Activated T-cell treated with anti-CD3 and anti-CD28 coated beads, Interleukin-2, amount 50 U/mL, for 24 hours (primary cell): ENCODE measurements at regions not wholly inside any gene's neighbourhood (a gene's known extent, or its start where the extent isn't known, plus 50 kb on each side); places are given as distances from the start of the nearest gene placed in this dataset.

Experiments
- DNase-seq: peaks from one replicate; pipeline ENCODE4 v3.0.0-alpha.2; 2020
- H3K27ac Mint-ChIP-seq: 2 replicates; pipeline ENCODE4 v1.8.0; 2020; ENCODE audit warnings: mild to moderate bottlenecking, mixed read lengths
- H3K27me3 Mint-ChIP-seq: 2 replicates; pipeline ENCODE4 v1.8.0; 2020; ENCODE audit warnings: mixed read lengths
- H3K36me3 Mint-ChIP-seq: 2 replicates; pipeline ENCODE4 v1.8.0; 2020; ENCODE audit warnings: low read depth, mixed read lengths
- H3K4me1 Mint-ChIP-seq: 2 replicates; pipeline ENCODE4 v1.8.0; 2020; ENCODE audit warnings: low read depth, mixed read lengths
- H3K4me3 Mint-ChIP-seq: 2 replicates; pipeline ENCODE4 v1.8.0; 2020; ENCODE audit warnings: mild to moderate bottlenecking, moderate library complexity, mixed read lengths
- H3K9me3 Mint-ChIP-seq: 2 replicates; pipeline ENCODE4 v1.8.0; 2020; ENCODE audit warnings: mixed read lengths

DNA sequence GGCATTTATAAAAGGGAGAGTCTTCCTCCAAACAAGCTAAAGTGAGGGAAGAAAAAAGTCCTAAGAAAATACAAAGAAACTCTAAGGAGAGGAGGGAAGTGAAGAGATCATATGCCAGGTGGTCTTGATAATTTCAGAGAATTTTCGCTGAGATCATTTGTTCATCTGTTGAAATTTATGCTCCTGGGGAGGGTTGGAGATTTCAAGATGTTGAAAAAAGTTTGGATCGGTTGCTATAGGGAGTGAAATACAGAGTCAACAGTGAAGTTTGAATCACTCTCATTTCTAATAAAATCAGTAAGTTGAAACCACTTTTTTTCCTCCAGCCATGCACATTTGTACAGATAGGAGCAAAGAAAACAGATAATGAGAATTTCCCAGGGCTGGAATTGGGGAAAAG lies 299.1 kb upstream of the ADAMTS5 start:
- no peaks in the 10 kb centered on the region for H3K36me3 Mint-ChIP-seq
- H3K27me3 Mint-ChIP-seq: no peaks in the 10 kb centered on the region
- peaks cover 5% of the 10 kb centered on the region for H3K9me3 Mint-ChIP-seq
- H3K4me3 Mint-ChIP-seq: no peak overlapping the region
- H3K4me1 Mint-ChIP-seq: no peaks in the 10 kb centered on the region
- no peak for DNase-seq
- H3K27ac Mint-ChIP-seq: no peak overlapping the region

DNA sequence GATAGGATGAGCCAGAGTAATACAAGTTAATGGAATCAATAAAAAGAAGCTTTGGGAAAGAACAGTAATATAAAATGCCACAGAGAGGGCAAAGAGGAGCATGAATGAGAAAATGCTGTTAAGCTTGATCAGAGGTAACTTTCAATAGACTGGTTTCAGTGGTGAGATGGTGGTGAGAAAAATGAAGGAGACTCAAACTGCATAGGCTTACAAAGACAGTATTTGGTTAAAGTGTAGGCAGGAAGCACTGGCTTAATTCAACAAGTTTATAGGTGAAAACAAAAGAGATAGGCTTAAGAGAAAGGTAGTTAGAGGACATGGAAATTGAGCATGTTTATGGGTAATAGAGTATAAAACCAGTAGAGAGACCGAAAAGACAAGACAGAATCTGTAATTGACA lies 298.6 kb upstream of the ADAMTS5 start:
- no peak overlapping the region for H3K27ac Mint-ChIP-seq
- peaks cover 5% of the 10 kb centered on the region for H3K9me3 Mint-ChIP-seq
- no peaks in the 10 kb centered on the region for H3K36me3 Mint-ChIP-seq
- no peaks in the 10 kb centered on the region for H3K27me3 Mint-ChIP-seq
- H3K4me3 Mint-ChIP-seq: no peak overlapping the region
- no peak for DNase-seq
- no peaks in the 10 kb centered on the region for H3K4me1 Mint-ChIP-seq

DNA sequence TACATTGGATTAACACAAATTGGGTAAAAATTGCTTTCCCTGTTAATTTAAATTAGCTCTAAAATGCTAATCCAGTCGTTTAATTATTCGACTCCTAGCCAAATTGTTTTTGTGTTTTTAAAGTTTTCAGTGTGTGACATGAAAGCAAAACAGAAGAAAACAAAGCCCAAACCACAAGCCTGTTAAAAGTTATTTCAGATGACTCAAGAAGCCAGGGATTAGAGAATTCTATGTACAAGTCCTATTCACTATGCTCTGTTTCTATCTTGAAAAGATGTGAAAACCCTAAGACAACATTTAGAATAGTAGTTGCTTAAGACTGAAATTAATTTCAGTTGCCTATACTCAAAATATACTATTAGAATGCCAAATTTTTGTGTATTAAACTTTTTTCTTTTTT lies 294.8 kb upstream of the ADAMTS5 start:
- H3K9me3 Mint-ChIP-seq: peaks cover 5% of the 10 kb centered on the region

DNA sequence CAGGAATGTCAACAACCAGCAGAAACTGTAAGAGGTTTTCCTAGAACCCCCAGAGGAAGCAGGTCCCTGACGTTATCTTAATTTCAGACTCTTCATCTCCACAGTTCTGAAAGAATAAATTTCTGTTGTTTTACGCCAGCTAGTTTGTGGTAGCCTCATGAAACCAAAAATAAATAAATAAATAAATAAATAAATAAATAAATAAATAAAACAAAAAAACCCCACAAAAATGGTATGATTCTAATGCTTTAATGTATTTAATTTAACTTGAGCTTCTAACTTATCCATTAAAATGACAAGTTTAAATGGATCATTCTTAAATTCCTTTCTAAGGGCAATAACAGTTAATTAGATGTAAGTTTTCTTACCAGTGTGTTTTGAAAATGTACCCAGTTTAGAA lies 293.8 kb upstream of the ADAMTS5 start:
- Mint-ChIP-seq H3K4me1 (no peaks in the 10 kb centered on the region), H3K9me3 (peaks cover 5% of the 10 kb centered on the region), H3K27me3 (no peaks in the 10 kb centered on the region), H3K27ac (no peak overlapping the region), H3K4me3 (no peak overlapping the region), H3K36me3 (no peaks in the 10 kb centered on the region)
- DNase-seq: no peak

More for the DNA sequence above, 294.8 kb upstream of the ADAMTS5 start:
- Mint-ChIP-seq H3K4me1 (no peaks in the 10 kb centered on the region), H3K27ac (no peak overlapping the region), H3K27me3 (no peaks in the 10 kb centered on the region), H3K36me3 (no peaks in the 10 kb centered on the region), H3K4me3 (no peak overlapping the region)
- DNase-seq: no peak

DNA sequence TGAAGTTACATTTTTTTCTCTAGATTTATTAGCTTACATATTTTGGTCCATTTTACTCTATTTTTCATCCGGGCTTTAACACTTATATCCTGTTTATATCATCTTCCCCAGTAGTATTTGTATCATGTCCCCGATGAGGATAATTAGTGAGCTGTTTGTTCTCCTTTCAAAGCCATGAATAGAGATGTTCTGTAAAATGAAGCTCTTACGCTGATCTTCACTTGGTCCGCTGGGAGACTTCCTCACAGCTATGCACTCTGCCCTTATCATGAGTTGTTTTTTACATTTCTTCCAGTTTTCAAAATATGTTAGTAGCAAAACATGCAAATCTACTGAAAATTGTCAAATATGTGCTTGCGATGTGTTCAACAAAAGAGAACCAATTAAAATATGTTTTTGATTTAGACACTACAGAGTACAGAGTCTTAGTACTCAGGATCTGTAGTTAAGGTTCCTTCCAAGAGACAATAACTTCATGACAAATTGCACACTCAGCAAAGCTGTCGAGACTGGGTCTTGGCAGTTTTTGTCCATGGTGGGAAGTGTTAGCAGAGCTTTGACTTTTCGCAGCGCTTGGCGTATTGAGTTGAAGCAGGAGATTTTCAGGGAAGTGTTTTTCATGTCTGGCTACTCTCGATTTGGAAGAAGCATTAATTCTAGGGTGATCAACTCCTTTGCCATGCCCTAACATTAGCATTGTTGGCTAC lies 292.0 kb upstream of the ADAMTS5 start:
- peaks cover 5% of the 10 kb centered on the region for H3K9me3 Mint-ChIP-seq
- no peaks in the 10 kb centered on the region for H3K36me3 Mint-ChIP-seq
- DNase-seq: no peak
- no peak overlapping the region for H3K27ac Mint-ChIP-seq
- no peaks in the 10 kb centered on the region for H3K4me1 Mint-ChIP-seq
- no peak overlapping the region for H3K4me3 Mint-ChIP-seq
- H3K27me3 Mint-ChIP-seq: no peaks in the 10 kb centered on the region

DNA sequence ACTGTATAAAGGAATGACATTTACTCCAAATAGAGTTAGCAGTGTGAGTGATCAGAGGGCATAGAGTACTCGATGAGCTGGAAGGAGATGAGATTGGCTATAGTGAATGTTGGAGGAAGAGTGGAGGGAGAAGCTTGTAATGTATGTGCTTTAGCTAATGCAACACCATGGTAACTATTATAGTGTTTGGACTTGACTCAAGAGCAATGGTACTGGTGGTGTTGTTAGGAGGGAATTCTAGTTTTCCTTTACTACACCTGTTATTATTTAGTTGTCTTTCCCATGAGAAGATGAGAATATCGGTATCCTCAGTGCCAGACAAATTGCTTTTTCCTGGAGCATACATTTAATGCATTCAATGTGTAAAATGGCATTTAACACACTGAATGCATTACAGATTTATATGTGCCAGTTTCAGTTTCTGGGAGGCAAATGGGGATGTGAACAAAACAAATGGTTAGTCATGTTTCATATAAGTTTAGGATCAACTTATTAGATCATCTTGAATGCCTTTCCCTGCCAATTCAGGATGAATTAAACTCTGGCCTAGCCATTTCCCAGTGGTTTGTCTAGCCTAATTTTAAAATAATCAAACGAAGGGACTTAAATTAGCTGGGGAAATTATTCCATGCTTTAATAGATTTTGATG lies 291.1 kb upstream of the ADAMTS5 start:
- DNase-seq: no peak
- Mint-ChIP-seq H3K27ac (no peak overlapping the region), H3K36me3 (no peaks in the 10 kb centered on the region)

DNA sequence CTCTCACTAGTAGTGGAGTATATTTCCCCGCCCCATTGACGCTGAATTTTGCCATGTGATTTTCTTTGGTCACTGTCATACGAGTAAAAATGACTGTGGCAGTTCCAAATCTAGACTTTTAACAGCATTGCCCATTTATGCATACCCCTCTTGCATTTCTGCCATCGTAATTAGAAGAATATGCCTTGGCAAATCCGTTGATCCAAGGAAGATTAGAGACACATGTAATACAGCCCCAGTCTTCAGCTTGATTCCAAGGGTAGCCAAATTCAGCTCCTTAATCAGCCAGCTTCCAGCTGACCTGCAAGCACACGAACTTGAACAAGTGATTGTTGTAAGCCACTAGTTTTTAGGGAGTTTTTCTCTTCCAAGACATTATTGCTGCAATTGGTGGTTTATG lies 290.3 kb upstream of the ADAMTS5 start:
- Mint-ChIP-seq H3K27me3 (no peaks in the 10 kb centered on the region), H3K27ac (no peak overlapping the region), H3K4me3 (no peak overlapping the region), H3K36me3 (no peaks in the 10 kb centered on the region), H3K9me3 (no peaks in the 10 kb centered on the region), H3K4me1 (no peaks in the 10 kb centered on the region)
- DNase-seq: no peak

More for the DNA sequence above, 291.1 kb upstream of the ADAMTS5 start:
- Mint-ChIP-seq H3K9me3 (peaks cover under 1% of the 10 kb centered on the region), H3K4me3 (no peak overlapping the region), H3K4me1 (no peaks in the 10 kb centered on the region), H3K27me3 (no peaks in the 10 kb centered on the region)

DNA sequence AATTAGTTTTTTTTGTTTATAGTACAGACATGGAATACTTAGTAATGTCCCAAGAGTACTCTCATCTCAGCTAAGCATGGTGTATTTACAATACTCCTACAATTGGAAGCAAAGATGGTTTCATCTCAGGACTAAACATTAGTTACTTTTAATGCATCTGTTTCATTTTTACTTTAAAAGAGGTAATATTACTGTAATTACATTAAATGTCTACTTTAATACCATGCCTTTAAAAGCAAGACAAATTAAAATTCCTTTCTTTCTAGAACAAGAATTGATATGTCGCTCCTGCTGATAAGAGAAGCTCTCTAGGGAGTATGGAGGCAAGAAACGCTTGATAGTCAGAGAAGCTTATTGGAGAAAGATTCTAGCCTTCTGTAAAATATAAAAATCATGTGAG lies 284.9 kb upstream of the ADAMTS5 start:
- Mint-ChIP-seq H3K27me3 (no peaks in the 10 kb centered on the region), H3K4me1 (no peaks in the 10 kb centered on the region), H3K36me3 (no peaks in the 10 kb centered on the region), H3K27ac (no peak overlapping the region), H3K9me3 (peaks cover 12% of the 10 kb centered on the region), H3K4me3 (no peak overlapping the region)
- DNase-seq: no peak

DNA sequence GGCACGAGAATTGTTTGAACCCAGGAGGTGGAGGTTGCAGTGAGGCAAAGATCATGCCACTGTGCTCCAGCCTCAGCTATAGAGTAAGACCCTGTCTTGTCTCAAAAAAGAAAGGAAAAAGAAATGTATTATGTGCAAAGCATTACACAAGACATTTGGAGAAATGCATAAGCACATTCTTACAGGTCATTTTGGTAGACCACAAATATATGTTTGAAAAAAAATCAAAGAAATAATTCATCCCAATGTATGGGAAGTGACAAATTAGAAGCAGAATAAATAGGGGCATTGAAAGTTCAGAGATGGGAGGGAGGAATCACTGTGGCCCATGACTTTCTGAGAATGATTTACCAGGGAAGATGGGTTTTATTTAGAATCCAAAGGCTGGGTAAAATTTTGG lies 283.5 kb upstream of the ADAMTS5 start:
- Mint-ChIP-seq H3K27me3 (no peaks in the 10 kb centered on the region), H3K36me3 (no peaks in the 10 kb centered on the region), H3K27ac (no peak overlapping the region), H3K4me1 (no peaks in the 10 kb centered on the region), H3K4me3 (no peak overlapping the region), H3K9me3 (peaks cover 12% of the 10 kb centered on the region)
- no peak for DNase-seq

DNA sequence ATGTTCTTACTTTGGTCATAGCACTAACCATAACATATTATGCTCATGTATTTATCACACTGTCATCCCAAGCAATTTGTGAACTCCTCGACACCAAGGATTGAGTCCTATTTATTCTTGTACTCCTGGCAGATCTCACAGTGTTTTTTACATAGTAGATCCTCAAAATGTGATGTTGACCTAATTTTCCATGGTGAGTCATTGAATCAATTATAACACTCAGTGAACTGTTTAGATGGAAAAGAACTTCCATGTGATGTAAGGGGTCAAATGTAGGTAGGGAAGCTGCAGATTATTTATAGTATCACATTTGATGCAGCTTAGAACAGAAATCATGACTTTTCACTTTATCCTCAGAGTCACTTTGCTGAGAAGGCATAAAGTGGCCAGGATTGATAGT lies 281.9 kb upstream of the ADAMTS5 start:
- Mint-ChIP-seq H3K36me3 (no peaks in the 10 kb centered on the region), H3K27ac (no peak overlapping the region), H3K4me1 (no peaks in the 10 kb centered on the region), H3K27me3 (no peaks in the 10 kb centered on the region), H3K4me3 (no peak overlapping the region), H3K9me3 (peaks cover 12% of the 10 kb centered on the region)
- no peak for DNase-seq

DNA sequence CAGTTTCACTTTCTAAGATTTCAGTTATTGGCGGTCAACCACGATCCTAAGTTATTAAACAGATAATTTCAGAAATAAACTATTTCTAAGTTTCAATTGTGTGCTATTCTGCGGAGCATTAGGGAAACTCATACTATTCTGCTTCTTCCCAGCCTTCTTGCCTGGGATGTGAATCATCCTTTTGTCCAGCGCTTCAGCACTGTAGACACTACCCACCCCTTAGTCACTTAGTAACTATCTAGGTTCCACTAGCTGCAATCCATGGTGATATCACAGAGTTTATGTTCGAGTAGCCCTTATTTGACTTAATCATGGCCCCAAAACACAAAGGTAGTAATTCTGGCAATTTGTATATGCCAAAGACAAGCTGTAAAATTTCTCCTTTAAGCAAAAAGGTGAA lies 279.9 kb upstream of the ADAMTS5 start:
- Mint-ChIP-seq H3K4me1 (no peaks in the 10 kb centered on the region), H3K36me3 (no peaks in the 10 kb centered on the region), H3K4me3 (no peak overlapping the region), H3K27ac (no peak overlapping the region), H3K9me3 (peaks cover 12% of the 10 kb centered on the region), H3K27me3 (no peaks in the 10 kb centered on the region)
- DNase-seq: no peak

DNA sequence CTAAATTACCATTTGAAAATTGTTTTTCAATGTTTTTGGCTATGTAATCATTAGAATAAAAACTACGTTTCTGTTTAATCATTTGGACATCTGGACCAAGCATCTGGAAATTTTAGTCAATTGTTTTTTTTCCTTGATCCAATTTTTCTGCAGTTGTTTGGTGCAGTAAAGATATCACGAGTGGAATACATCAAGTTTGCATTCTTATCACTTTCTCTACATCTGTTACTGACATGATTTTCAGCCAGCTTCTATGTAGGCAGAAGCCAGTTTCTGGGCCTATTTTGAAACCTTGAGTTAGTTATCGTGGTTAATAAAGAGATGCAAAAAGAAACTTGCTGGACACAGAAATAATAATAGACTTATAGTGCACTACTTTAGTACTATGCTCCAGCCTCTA lies 277.9 kb upstream of the ADAMTS5 start:
- peaks cover 8% of the 10 kb centered on the region for H3K9me3 Mint-ChIP-seq
- no peaks in the 10 kb centered on the region for H3K27me3 Mint-ChIP-seq
- DNase-seq: no peak
- H3K27ac Mint-ChIP-seq: no peak overlapping the region
- H3K36me3 Mint-ChIP-seq: no peaks in the 10 kb centered on the region
- H3K4me1 Mint-ChIP-seq: no peaks in the 10 kb centered on the region
- no peak overlapping the region for H3K4me3 Mint-ChIP-seq

DNA sequence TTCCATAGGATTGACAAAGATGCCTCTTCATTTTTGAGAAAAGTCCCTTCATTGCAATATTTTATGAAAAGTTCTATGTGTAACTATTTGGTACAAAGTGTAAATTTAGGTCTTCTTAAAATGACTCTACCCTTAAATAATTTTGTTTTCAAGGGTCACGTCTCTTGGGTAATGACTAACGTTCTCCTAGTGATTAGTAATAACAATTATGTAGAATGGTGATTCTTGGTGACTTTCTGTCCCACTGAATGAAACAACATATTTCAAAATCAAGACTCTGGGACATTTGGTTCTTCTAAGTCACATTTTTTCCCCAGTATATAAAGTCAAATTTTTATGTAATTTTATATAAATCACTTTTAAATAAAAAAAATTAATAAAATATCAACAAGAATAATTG lies 277.5 kb upstream of the ADAMTS5 start:
- Mint-ChIP-seq H3K36me3 (no peaks in the 10 kb centered on the region), H3K27ac (no peak overlapping the region), H3K4me1 (no peaks in the 10 kb centered on the region), H3K27me3 (no peaks in the 10 kb centered on the region), H3K4me3 (no peak overlapping the region), H3K9me3 (peaks cover 8% of the 10 kb centered on the region)
- DNase-seq: no peak

DNA sequence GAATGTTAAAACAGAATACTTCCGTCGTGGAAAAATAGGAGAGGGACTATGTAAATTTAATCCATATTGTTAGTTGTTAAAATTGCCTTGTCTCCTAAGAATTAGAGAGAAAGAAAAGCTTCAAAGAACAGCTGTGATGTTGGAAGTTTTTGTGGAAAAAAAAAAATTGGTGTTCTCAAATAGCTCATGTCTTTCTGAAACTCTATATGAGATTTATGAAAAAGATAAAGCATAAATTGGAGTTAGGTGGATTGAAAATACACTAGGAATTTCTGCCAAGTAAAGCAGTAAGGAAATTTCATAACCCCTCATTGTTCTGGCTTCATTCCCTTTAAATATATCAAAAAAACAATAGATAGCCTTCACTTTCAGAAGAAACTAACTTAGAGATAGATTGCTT lies 274.0 kb upstream of the ADAMTS5 start:
- H3K4me3 Mint-ChIP-seq: no peak overlapping the region
- H3K36me3 Mint-ChIP-seq: no peaks in the 10 kb centered on the region
- H3K4me1 Mint-ChIP-seq: no peaks in the 10 kb centered on the region
- no peaks in the 10 kb centered on the region for H3K9me3 Mint-ChIP-seq
- no peak overlapping the region for H3K27ac Mint-ChIP-seq
- DNase-seq: no peak
- H3K27me3 Mint-ChIP-seq: no peaks in the 10 kb centered on the region

DNA sequence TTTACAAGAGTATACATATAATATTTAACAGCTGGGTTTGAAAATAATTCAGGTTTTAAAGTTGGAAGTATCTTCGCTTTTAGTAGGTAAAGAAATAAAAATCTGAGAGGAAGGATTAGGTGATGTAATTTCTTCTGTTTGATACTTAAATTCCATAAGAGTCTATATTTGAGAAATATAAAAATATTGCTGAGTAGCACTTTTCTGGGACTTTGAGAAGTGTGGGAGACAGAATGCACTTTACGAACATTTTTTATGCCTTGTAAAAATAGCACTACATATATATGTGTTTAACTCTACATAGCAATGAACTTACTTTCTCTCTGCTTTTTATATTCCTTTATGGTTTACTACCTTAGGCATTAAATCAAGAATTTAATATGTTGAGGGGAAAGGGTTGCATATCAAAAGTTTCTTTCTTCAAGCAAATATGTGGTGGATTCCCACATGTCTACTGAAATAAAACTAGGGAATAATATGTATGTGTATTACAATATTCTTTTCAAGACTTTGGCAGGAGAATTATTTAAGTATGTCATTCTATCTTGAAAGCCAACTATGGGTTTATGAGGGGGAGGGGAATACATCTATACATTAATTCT lies 266.7 kb upstream of the ADAMTS5 start:
- Mint-ChIP-seq H3K36me3 (no peaks in the 10 kb centered on the region), H3K4me3 (no peak overlapping the region), H3K4me1 (no peaks in the 10 kb centered on the region), H3K9me3 (no peaks in the 10 kb centered on the region), H3K27me3 (no peaks in the 10 kb centered on the region), H3K27ac (no peak overlapping the region)
- no peak for DNase-seq
